K562 (cell line): ENCODE measurements at regions not wholly inside any gene's neighbourhood (a gene's known extent, or its start where the extent isn't known, plus 50 kb on each side); places are given as distances from the start of the nearest gene placed in this dataset.

Source experiments
- CBFB ChIP-seq: sonication (generic); formaldehyde crosslinking; IDR thresholded peaks from 2 replicates; pipeline ENCODE4 v1.4.0; 2020; ENCODE audit warnings: mild to moderate bottlenecking, missing genetic modification reagents
- EZH2 ChIP-seq: IDR thresholded peaks from 2 replicates; pipeline ENCODE4 v1.6.1; 2012; ENCODE audit warnings: low read depth, mild to moderate bottlenecking, inconsistent platforms, low read length, borderline replicate concordance
- ZNF311 ChIP-seq: fragments of 250-450 bp; sonication (Bioruptor Pico); IDR thresholded peaks from 2 replicates; pipeline ENCODE4 v1.4.0; 2020; ENCODE audit warnings: mild to moderate bottlenecking, moderate library complexity

DNA sequence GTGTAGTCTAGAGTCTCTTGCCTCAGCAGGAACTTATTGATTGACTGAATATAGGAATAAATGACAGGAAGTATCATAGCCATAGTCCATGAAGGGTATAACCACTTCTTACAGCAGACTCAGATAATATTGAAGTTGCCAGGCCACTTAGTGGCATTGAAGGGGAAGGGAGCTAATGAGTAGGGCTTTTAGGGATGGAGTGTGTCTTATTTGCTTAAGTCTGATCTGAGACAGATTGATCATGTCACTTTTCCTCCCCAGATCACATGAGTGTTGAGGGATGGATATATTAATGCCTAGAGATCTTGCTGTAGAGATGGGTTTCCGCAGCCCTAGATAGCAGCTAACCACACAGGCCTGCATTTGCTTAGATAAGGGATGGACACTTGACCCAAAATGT is 62.2 kb upstream of the NBEA start:
- no peak for TF ChIP-seq EZH2
- TF ChIP-seq ZNF311 (CRISPR knock-in tag): no peak
- TF ChIP-seq CBFB (CRISPR knock-in tag): no peak
